ENCODE measurements at regions not wholly inside any gene's neighbourhood (a gene's known extent, or its start where the extent isn't known, plus 50 kb on each side); places are given as distances from the start of the nearest gene placed in this dataset.

DNA sequence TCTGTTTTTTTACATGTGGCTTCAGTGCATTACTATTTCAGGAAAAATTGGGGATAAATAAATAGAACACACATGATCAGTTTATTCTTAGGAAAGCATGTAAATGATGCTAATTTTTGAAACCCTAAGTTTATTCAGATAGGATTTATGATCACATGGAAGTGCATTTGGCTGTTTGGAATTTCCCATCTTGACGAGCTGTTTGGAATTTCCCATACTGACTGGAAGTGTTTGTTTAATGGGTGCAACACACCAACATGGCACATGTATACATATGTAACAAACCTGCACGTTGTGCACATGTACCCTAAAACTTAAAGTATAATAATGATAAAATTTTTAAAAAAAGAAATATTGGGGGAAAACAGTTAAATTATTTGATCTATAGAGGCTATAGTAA is 79.5 kb downstream of the COL6A6 start:
- Histone ChIP-seq H3K4me2 (ENCODE audit: low read length) (no peak overlapping the region), H3K27me3 (ENCODE audit: control insufficient read depth, insufficient read depth, low read length) (no peaks in the 10 kb centered on the region), H3K27ac (no peak overlapping the region), H2AFZ (no peak overlapping the region), H3K4me1 (no peaks in the 10 kb centered on the region), H3K9me3 (ENCODE audit: control insufficient read depth, low read length) (no peaks in the 10 kb centered on the region), H3K9ac (no peak overlapping the region), H3K4me3 (ENCODE audit: low read depth, low read length) (no peak overlapping the region), H3K79me2 (no peaks in the 10 kb centered on the region), H3K36me3 (ENCODE audit: control insufficient read depth, insufficient read depth, low read length) (no peaks in the 10 kb centered on the region)
- TF ChIP-seq, protein P1, sequence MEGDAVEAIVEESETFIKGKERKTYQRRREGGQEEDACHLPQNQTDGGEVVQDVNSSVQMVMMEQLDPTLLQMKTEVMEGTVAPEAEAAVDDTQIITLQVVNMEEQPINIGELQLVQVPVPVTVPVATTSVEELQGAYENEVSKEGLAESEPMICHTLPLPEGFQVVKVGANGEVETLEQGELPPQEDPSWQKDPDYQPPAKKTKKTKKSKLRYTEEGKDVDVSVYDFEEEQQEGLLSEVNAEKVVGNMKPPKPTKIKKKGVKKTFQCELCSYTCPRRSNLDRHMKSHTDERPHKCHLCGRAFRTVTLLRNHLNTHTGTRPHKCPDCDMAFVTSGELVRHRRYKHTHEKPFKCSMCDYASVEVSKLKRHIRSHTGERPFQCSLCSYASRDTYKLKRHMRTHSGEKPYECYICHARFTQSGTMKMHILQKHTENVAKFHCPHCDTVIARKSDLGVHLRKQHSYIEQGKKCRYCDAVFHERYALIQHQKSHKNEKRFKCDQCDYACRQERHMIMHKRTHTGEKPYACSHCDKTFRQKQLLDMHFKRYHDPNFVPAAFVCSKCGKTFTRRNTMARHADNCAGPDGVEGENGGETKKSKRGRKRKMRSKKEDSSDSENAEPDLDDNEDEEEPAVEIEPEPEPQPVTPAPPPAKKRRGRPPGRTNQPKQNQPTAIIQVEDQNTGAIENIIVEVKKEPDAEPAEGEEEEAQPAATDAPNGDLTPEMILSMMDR (IDR thresholded peaks at IDR 0.05), result no peak

DNA sequence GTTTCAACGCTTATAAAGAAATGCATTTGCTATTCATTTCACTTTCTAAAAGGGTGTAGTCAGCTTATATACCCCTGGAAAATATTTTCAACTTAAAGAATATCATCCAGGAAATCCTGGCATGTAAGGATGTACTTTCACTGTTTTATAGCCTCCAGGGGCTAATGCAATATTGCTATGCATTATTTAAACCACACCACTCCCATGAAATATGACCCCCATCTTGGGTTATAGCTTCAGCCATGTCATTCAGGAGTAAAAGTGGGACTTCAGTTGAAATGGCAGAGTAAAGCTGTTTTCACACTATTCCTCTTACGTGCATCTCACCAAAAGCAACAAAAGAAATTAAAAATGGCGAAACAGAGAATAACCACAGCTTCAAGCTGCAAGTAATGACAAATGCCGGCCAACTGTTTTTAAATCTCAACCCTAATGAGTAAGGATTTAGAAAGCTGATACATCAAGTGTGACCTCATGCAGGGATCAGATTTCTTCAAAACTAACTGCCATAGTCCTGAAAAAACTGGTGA is 84.5 kb downstream of the COL6A6 start:
- Histone ChIP-seq H3K9me3 (ENCODE audit: control insufficient read depth, low read length) (no peaks in the 10 kb centered on the region), H3K4me3 (ENCODE audit: low read depth, low read length) (no peak overlapping the region), H3K4me2 (ENCODE audit: low read length) (no peak overlapping the region), H3K27ac (no peak overlapping the region), H2AFZ (no peak overlapping the region), H3K4me1 (no peaks in the 10 kb centered on the region), H3K79me2 (no peaks in the 10 kb centered on the region), H3K9ac (no peak overlapping the region), H3K27me3 (ENCODE audit: control insufficient read depth, insufficient read depth, low read length) (no peaks in the 10 kb centered on the region), H3K36me3 (ENCODE audit: control insufficient read depth, insufficient read depth, low read length) (no peaks in the 10 kb centered on the region)
- TF ChIP-seq, protein P1 (IDR thresholded peaks at IDR 0.05), result no peak

DNA sequence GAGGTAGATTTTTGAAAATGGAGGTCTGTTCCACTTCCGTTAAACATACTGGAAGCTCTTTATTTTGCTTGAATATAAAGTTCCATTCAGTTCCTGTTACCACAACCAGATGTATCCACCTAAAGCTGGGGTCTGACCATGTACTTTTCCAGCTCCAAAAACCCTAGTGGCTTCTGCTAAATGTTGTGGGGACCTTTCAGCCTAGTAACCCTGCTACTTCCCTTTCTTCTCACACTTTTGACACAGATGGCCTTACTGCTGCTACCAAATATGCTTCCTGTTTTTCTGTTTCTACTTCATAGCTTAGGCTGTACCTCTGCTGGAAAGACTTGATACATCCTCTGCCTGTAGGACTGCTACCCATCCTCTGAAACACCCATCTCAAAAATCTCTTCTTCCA is 87.8 kb downstream of the COL6A6 start:
- Histone ChIP-seq H3K9ac (no peak overlapping the region), H3K4me3 (ENCODE audit: low read depth, low read length) (no peak overlapping the region), H3K4me2 (ENCODE audit: low read length) (no peak overlapping the region), H3K27me3 (ENCODE audit: control insufficient read depth, insufficient read depth, low read length) (no peaks in the 10 kb centered on the region), H2AFZ (no peak overlapping the region), H3K27ac (no peak overlapping the region), H3K36me3 (ENCODE audit: control insufficient read depth, insufficient read depth, low read length) (no peaks in the 10 kb centered on the region), H3K4me1 (no peaks in the 10 kb centered on the region), H3K79me2 (no peaks in the 10 kb centered on the region), H3K9me3 (ENCODE audit: control insufficient read depth, low read length) (no peaks in the 10 kb centered on the region)
- TF ChIP-seq, protein P1 (IDR thresholded peaks at IDR 0.05), result no peak

DNA sequence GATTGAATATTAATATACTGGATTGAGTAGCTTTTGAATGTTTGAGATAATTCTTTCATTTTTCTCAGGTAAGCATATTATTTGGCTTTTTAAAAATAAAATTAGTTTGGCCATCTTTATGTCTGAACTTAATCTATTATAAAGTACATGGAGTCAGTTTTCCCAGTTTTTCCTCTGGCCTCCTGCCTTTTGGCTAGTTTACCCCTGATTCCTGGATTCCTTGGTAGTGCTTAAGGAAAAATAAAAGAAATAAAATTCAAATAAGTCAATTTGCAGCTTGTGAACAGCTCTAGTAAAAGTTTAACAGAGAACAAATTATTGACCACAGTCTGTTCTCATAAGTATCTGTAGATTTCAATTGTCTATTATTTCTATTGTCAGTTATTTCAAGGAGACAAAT is 89.4 kb downstream of the COL6A6 start:
- no peak overlapping the region for H3K4me2 ChIP-seq (ENCODE audit: low read length)
- H3K9ac ChIP-seq, result no peak overlapping the region
- H3K4me3 ChIP-seq (ENCODE audit: low read depth, low read length), result no peak overlapping the region
- H3K27me3 ChIP-seq (ENCODE audit: control insufficient read depth, insufficient read depth, low read length), result no peaks in the 10 kb centered on the region
- H3K36me3 ChIP-seq (ENCODE audit: control insufficient read depth, insufficient read depth, low read length), result no peaks in the 10 kb centered on the region
- no peaks in the 10 kb centered on the region for H3K4me1 ChIP-seq
- H2AFZ ChIP-seq, result no peak overlapping the region
- TF ChIP-seq, protein P1 (IDR thresholded peaks at IDR 0.05), result no peak
- peaks cover 2% of the 10 kb centered on the region for H3K79me2 ChIP-seq
- no peak overlapping the region for H3K27ac ChIP-seq
- no peaks in the 10 kb centered on the region for H3K9me3 ChIP-seq (ENCODE audit: control insufficient read depth, low read length)

DNA sequence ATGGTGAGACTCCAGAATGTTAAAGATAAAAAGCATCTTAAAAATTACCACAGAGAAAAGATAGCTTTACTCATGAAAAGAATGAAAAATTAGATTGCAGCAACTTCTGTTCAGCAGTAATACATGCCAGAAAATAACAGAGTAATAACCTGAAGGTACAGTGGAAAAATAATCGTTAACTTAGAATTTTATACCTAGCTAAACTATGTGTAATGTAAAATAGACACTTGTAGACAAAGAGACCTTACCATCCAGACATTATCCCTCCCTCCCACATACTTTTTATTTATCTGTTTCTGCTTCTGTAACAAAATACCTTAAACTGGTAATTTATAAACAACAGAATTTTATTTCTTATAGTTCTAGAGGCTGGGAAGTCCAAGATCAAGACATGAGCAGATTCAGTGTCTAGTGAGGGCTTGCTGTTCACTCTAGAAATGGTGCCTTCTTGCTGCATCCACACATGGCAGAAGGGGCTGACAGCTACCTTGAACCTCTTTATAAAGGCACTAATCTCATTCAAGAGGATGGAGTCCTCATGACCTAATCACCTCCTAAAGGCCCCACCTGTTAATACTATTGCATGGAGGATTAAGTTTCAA is 90.7 kb downstream of the COL6A6 start:
- Histone ChIP-seq H3K79me2 (peaks cover 2% of the 10 kb centered on the region), H3K27ac (no peak overlapping the region), H2AFZ (no peak overlapping the region), H3K36me3 (ENCODE audit: control insufficient read depth, insufficient read depth, low read length) (no peaks in the 10 kb centered on the region), H3K9me3 (ENCODE audit: control insufficient read depth, low read length) (no peaks in the 10 kb centered on the region), H3K4me3 (ENCODE audit: low read depth, low read length) (no peak overlapping the region), H3K9ac (no peak overlapping the region), H3K4me1 (no peaks in the 10 kb centered on the region), H3K27me3 (ENCODE audit: control insufficient read depth, insufficient read depth, low read length) (no peaks in the 10 kb centered on the region), H3K4me2 (ENCODE audit: low read length) (no peak overlapping the region)
- TF ChIP-seq, protein P1 (IDR thresholded peaks at IDR 0.05), result no peak
